Gastrocnemius medialis (tissue), 4 donors: ENCODE measurements at regions not wholly inside any gene's neighbourhood (a gene's known extent, or its start where the extent isn't known, plus 50 kb on each side); places are given as distances from the start of the nearest gene placed in this dataset.

Experiments
- ATAC-seq, 2 donors: fragments of 150-250 bp; one replicate each; pipeline ENCODE4 v1.9.1; 2016
- DNase-seq, 2 donors: peaks; one replicate each; pipeline ENCODE4 v3.0.0-alpha.2; 2019
- H3K27ac ChIP-seq, 4 donors: fragments of 200-600 bp; sonication (generic); 1 replicate in 1 of 4; 2 replicates in 3 of 4; pipeline ENCODE4 v1.5.1; 2016 to 2018; ENCODE audit warnings: mild to moderate bottlenecking in 2 of 4, moderate library complexity in 1 of 4
- H3K27me3 ChIP-seq, 3 donors: fragments of 200-600 bp; sonication (generic) in 2 of 3; 1 replicate in 1 of 3; 2 replicates in 2 of 3; pipeline versions ENCODE4 v1.5.1 to v1.6.0; 2016 to 2019; ENCODE audit warnings: mild to moderate bottlenecking in 1 of 3, moderate library complexity in 1 of 3
- H3K36me3 ChIP-seq, 2 donors: fragments of 200-600 bp; sonication (generic) in 1 of 2; one replicate each; pipeline ENCODE4 v1.5.1; 2017 to 2018
- H3K4me1 ChIP-seq, 2 donors: fragments of 200-600 bp; sonication (generic) in 1 of 2; one replicate each; pipeline ENCODE4 v1.5.1; 2016 to 2017; ENCODE audit warnings: mild to moderate bottlenecking in 2 of 2
- H3K4me3 ChIP-seq, 4 donors: fragments of 200-600 bp; sonication (generic) in 3 of 4; 1 replicate in 1 of 4; 2 replicates in 3 of 4; pipeline ENCODE4 v1.5.1; 2016 to 2019; ENCODE audit warnings: mild to moderate bottlenecking in 2 of 4
- H3K9me3 ChIP-seq, 3 donors: fragments of 200-600 bp; sonication (generic) in 2 of 3; 1 replicate in 1 of 3; 2 replicates in 2 of 3; pipeline ENCODE4 v1.5.1; 2016 to 2019
- POLR2A ChIP-seq, 2 donors: fragments of 450-650 bp; IDR thresholded peaks; one replicate each; pipeline ENCODE4 v1.6.1; 2017; ENCODE audit warnings: antibody characterized with exemption in 2 of 2, mild to moderate bottlenecking in 2 of 2, moderate library complexity in 2 of 2
- in situ Hi-C, 4 donors: fragments of 200-750 bp; cut with MboI; loops; one replicate each; pipeline versions ENCODE4 v1.15.0 to v1.8.0; 2017; ENCODE audit warnings: low sequenced_read_pairs in 4 of 4
- intact Hi-C: fragments of 100-400 bp; cut with DNase I; formaldehyde crosslinking; loops from one replicate; pipeline ENCODE4 v1.15.1; 2023; ENCODE audit warnings: low total_unique reads
- TF ChIP-seq, protein P1 (sequence below), 5 experiments: fragments of 450-650 bp in 3 of 5; fragments of 200-600 bp in 2 of 5; sonication (generic) in 2 of 5; IDR thresholded peaks in 4 of 5; conservative IDR thresholded peaks in 1 of 5; 1 replicate in 4 of 5; 2 replicates in 1 of 5; pipeline ENCODE4 v1.5.1; 2016 to 2019; ENCODE audit warnings: antibody characterized with exemption in 5 of 5, mild to moderate bottlenecking in 3 of 5, moderate library complexity in 3 of 5

GRCh38 chr2:64866797-64867196 lies 122.4 kb upstream of the SLC1A4 start:
- H3K27ac ChIP-seq = no peak overlapping the region
- no peak for TF ChIP-seq POLR2A (IDR thresholded peaks at IDR 0.05)
- TF ChIP-seq, protein P1, sequence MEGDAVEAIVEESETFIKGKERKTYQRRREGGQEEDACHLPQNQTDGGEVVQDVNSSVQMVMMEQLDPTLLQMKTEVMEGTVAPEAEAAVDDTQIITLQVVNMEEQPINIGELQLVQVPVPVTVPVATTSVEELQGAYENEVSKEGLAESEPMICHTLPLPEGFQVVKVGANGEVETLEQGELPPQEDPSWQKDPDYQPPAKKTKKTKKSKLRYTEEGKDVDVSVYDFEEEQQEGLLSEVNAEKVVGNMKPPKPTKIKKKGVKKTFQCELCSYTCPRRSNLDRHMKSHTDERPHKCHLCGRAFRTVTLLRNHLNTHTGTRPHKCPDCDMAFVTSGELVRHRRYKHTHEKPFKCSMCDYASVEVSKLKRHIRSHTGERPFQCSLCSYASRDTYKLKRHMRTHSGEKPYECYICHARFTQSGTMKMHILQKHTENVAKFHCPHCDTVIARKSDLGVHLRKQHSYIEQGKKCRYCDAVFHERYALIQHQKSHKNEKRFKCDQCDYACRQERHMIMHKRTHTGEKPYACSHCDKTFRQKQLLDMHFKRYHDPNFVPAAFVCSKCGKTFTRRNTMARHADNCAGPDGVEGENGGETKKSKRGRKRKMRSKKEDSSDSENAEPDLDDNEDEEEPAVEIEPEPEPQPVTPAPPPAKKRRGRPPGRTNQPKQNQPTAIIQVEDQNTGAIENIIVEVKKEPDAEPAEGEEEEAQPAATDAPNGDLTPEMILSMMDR (IDR thresholded peaks at IDR 0.05 in 4 of 5, conservative IDR thresholded peaks at IDR 0.05 in 1 of 5) = no peak
- H3K36me3 ChIP-seq = no peaks in the 10 kb centered on the region
- H3K4me1 ChIP-seq = peaks cover 0 to 14% of the 10 kb centered on the region in 2 donors
- no peak for DNase-seq
- no peak overlapping the region for H3K4me3 ChIP-seq
- no peak for ATAC-seq
- H3K27me3 ChIP-seq = no peaks in the 10 kb centered on the region
- no peaks in the 10 kb centered on the region for H3K9me3 ChIP-seq
- intact Hi-C loops = loop anchor here (5.0 kb wide), 1 partner anchor 534 kb away; no protein-coding TSS in a partner anchor
- in situ Hi-C loops = loop anchor here (10.0 to 25.0 kb wide), 6 partner anchors 222 to 529 kb away; partner anchors contain the start of gene AFTPH (in 1 of the 4)

DNA sequence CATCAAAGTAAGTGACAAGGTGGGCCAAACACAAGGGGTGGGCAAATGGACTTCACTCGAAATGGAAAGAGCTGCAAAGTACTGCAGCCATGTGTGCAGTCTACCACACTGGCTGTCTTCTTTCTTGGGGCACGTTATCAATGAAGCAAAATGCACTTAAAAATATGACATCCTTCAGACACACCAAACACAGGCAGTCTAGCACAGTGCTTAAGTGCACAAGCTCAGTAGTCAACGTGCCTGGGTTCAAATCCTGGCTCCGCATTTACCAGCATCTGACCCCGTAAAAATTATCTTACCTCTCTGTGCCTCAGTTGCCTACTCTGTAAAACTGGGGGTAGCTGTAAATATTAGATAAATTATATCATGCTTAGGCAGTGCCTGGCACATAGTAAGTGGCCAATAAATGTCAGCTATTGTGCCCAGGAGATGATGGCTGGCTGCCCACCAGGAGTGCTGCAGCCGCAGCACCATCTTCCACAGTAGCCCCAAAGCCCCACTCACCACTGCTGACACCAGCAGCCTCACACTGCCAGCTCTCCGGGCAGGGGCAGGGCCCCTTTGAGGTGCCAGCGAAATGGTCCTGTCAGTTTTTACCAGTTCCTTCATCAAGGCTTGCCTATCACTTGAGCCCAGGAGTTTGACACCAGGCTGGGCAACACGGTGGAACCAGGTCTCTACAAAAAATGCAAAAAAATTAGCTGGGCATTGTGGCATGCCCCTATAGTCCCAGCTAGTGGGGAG lies 121.8 kb upstream of the SLC1A4 start:
- Histone ChIP-seq H3K4me1 (peaks cover 0 to 14% of the 10 kb centered on the region in 2 donors), H3K9me3 (no peaks in the 10 kb centered on the region), H3K27me3 (no peaks in the 10 kb centered on the region), H3K4me3 (no peak overlapping the region), H3K27ac (no peak overlapping the region), H3K36me3 (no peaks in the 10 kb centered on the region)
- intact Hi-C loops (loop anchor here (5.0 kb wide), 1 partner anchor 535 kb away; no protein-coding TSS in a partner anchor), in situ Hi-C loops (loop anchor here (10.0 to 25.0 kb wide), 6 partner anchors 223 to 530 kb away; partner anchors contain the start of gene AFTPH (in 1 of the 4))
- ATAC-seq = no peak
- DNase-seq = no peak
- no peak for TF ChIP-seq POLR2A (IDR thresholded peaks at IDR 0.05)
- TF ChIP-seq, protein P1 (IDR thresholded peaks at IDR 0.05 in 4 of 5, conservative IDR thresholded peaks at IDR 0.05 in 1 of 5) = no peak

- in situ Hi-C loops (loop anchor here (10.0 to 25.0 kb wide), 6 partner anchors 224 to 532 kb away; partner anchors contain the start of gene AFTPH (in 1 of the 4)), intact Hi-C loops (loop anchor here (5.0 kb wide), 1 partner anchor 537 kb away; no protein-coding TSS in a partner anchor)
- Histone ChIP-seq H3K9me3 (no peaks in the 10 kb centered on the region), H3K4me3 (no peak overlapping the region), H3K4me1 (peaks cover 0 to 20% of the 10 kb centered on the region in 2 donors), H3K36me3 (no peaks in the 10 kb centered on the region), H3K27ac (no peak overlapping the region), H3K27me3 (no peaks in the 10 kb centered on the region)
- no peak for DNase-seq
- ATAC-seq = no peak
- no peak for TF ChIP-seq POLR2A (IDR thresholded peaks at IDR 0.05)
- TF ChIP-seq, protein P1 (IDR thresholded peaks at IDR 0.05 in 4 of 5, conservative IDR thresholded peaks at IDR 0.05 in 1 of 5) = no peak
These were observed 120.1 kb upstream of the SLC1A4 start for GRCh38 chr2:64869126-64869525.

- intact Hi-C loops (loop anchor here (1.0 to 2.0 kb wide), 2 partner anchors 286 to 351 kb away; no protein-coding TSS in a partner anchor), in situ Hi-C loops (loop anchor here in 3 of 4 donors (10.0 to 25.0 kb wide), 4 partner anchors 261 to 536 kb away; partner anchors contain the start of gene AFTPH (in 1 of the 3))
- no peaks in the 10 kb centered on the region for H3K9me3 ChIP-seq
- no peak for TF ChIP-seq POLR2A (IDR thresholded peaks at IDR 0.05)
- TF ChIP-seq, protein P1 (IDR thresholded peaks at IDR 0.05 in 4 of 5, conservative IDR thresholded peaks at IDR 0.05 in 1 of 5) = peak; percentile 90 to 98 (median 92)
- H3K4me3 ChIP-seq = peak overlapping the region; percentile 14 to 50 (median 36)
- no peaks in the 10 kb centered on the region for H3K27me3 ChIP-seq
- peak in 1 of 2 donors; percentile 68 for DNase-seq
- H3K27ac ChIP-seq = no peak overlapping the region
- ATAC-seq = peak; percentile 83 to 90
- H3K36me3 ChIP-seq = no peaks in the 10 kb centered on the region
- H3K4me1 ChIP-seq = peaks cover 0 to 7% of the 10 kb centered on the region in 2 donors
These were observed 115.7 kb upstream of the SLC1A4 start for GRCh38 chr2:64873472-64873924.
